GM12872 (cell line): ENCODE measurements at regions not wholly inside any gene's neighbourhood (a gene's known extent, or its start where the extent isn't known, plus 50 kb on each side); places are given as distances from the start of the nearest gene placed in this dataset.

ENCODE experiments used
- CTCF ChIP-seq: IDR thresholded peaks from 3 replicates; pipeline ENCODE4 v1.5.1; 2011; ENCODE audit warnings: low read depth, mild to moderate bottlenecking, low read length, moderate library complexity; ENCODE audit not compliant: insufficient read depth

GRCh38 chr5:10831419-10831818 lies 70.4 kb upstream of the DAP start:
- no peak for TF ChIP-seq CTCF

GRCh38 chr5:10828241-10828640 lies 67.2 kb upstream of the DAP start:
- no peak for TF ChIP-seq CTCF

DNA sequence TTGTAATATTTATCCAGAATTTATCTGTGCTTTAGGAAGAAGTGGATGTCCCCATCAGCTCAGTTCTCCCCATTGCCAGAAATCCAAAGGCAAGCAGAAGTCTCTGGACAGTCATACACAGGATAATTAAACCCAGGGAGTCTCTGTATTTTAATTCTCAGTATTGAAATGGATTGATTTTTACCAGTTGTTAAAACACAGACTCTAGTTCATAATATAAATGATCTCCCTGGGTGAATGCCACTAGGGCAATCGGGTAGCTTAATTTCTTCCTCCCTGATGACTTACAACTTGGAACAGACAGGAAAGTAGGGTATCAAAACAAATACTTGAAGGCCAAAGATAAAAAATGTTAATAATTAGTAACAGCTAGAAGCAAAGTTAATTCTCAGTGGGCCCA lies 66.5 kb upstream of the DAP start:
- no peak for TF ChIP-seq CTCF

DNA sequence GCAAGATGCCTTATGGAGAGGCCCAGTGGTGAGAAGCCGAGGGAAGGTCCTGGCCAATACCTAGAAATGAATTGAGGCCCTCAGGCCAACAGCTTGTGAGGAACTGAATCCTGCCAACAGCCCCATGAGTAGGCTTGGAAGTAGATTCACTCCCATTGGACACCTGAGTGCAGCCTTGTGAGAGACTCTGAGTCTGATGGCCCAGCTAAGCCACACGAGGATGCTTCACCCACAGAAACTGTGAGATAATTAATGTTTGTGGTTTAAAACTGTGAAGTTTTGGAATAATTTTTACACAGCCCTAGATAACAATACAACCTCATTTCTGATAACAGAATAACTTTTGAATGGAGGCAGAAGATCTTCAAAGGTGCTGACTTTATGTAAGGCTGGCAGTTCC lies 65.9 kb upstream of the DAP start:
- TF ChIP-seq CTCF, result no peak

DNA sequence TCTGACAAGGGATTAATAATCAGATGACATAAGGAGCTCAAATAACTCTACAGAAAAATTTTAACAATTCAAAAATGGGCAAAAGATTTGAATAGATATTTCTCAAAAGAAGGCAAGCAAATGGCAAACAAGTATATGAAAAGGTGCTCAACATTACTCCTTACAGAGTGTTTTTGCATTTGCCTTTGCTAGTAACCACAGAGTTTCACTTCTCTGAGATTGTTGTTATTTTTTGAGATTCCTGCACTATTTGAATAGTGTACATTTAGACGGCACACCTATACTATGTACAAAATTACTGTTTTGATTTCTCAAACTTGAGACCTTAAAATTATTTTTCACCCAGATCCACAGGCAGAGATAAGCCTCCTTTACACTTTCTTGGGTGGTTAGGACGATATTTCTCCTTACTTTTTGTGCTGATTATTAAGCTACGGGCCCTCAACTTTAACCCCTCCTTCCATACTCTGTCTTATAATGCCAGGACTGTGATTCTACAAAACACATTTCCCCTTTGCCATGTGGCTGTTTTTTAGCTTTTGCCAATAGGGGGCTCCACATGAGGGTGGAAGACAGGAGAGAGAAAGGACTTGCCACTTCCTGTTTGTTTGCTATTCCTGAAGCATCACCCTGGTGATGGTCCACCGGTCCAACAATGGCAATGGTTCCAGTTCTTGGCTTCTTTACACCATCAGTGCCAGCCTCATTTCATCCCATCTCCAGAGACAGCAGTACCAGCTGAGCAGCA lies 65.0 kb upstream of the DAP start:
- peak; percentile 41; the same call in 1 of the 3 replicates for TF ChIP-seq CTCF

DNA sequence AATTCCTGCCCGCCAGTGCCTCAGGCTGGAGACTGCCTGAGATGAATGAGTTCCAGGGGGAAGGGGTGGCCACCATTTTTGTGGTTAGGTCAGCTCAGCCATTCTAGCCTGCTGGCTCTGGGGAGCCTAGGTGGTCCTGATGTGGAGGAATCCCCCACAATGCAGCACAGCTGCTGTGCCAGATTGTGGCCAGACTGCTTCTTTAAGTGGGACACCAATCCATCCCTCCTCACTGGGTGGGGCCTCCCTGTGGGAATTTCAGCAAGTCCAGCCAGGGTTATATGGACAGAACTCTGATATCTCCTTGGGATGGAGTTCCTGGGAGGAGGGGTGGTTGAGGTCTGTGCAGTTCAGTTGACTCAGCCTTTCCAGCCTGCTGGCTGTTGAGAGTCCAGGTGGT lies 51.2 kb upstream of the DAP start:
- no peak for TF ChIP-seq CTCF
